SK-N-SH treated with all-trans-retinoic acid at 6 μM for 48 hours (cell line): ENCODE measurements at regions not wholly inside any gene's neighbourhood (a gene's known extent, or its start where the extent isn't known, plus 50 kb on each side); places are given as distances from the start of the nearest gene placed in this dataset.

ENCODE experiments used
- ATAC-seq: fragments of 200-7000 bp; cut with Tn5 transposase; 3 replicates; pipeline ENCODE4 v1.9.1; 2020; ENCODE audit warnings: mild to moderate bottlenecking, moderate library complexity
- ARNTL ChIP-seq: fragments of 450-650 bp; formaldehyde crosslinking; IDR thresholded peaks from 2 replicates; pipeline ENCODE4 v1.5.0; 2020; ENCODE audit warnings: low read depth, mild to moderate bottlenecking, moderate library complexity, borderline replicate concordance
- BACH2 ChIP-seq: fragments of 250-450 bp; sonication (Bioruptor Pico); IDR thresholded peaks from 2 replicates; pipeline ENCODE4 v1.9.0; 2021; ENCODE audit warnings: mild to moderate bottlenecking, borderline replicate concordance
- CREB5 ChIP-seq: fragments of 250-450 bp; sonication (Bioruptor Pico); IDR thresholded peaks from 2 replicates; pipeline ENCODE4 v1.5.1; 2020; ENCODE audit warnings: low read depth, mild to moderate bottlenecking, moderate library complexity
- CSDC2 ChIP-seq: fragments of 250-450 bp; sonication (Bioruptor Pico); IDR thresholded peaks from 2 replicates; pipeline ENCODE4 v1.5.0; 2020; ENCODE audit warnings: mild to moderate bottlenecking, moderate library complexity
- CSRNP3 ChIP-seq: fragments of 250-450 bp; sonication (Bioruptor Pico); IDR thresholded peaks from 2 replicates; pipeline ENCODE4 v1.5.1; 2021; ENCODE audit warnings: mild to moderate bottlenecking, moderate library complexity
- ISL1 ChIP-seq: fragments of 250-450 bp; sonication (Bioruptor Pico); IDR thresholded peaks from 2 replicates; pipeline ENCODE4 v2.1.2; 2022; ENCODE audit warnings: mild to moderate bottlenecking, moderate library complexity
- OSR1 ChIP-seq: fragments of 250-450 bp; sonication (Bioruptor Pico); IDR thresholded peaks from 2 replicates; pipeline ENCODE4 v1.8.0; 2022; ENCODE audit warnings: moderate library complexity, mild to moderate bottlenecking, inconsistent platforms
- PATZ1 ChIP-seq: fragments of 250-450 bp; sonication (Bioruptor Pico); IDR thresholded peaks from 2 replicates; pipeline ENCODE4 v1.8.0; 2020; ENCODE audit warnings: mild to moderate bottlenecking, moderate library complexity, borderline replicate concordance
- POU6F1 ChIP-seq: fragments of 250-450 bp; sonication (Bioruptor Pico); IDR thresholded peaks from 2 replicates; pipeline ENCODE4 v1.8.0; 2021; ENCODE audit warnings: low read depth, mild to moderate bottlenecking, moderate library complexity, borderline replicate concordance
- PPARA ChIP-seq: fragments of 250-450 bp; sonication (Bioruptor Pico); IDR thresholded peaks from 2 replicates; pipeline ENCODE4 v1.5.0; 2020; ENCODE audit warnings: mild to moderate bottlenecking, borderline replicate concordance
- RARB ChIP-seq: fragments of 250-450 bp; sonication (Bioruptor Pico); IDR thresholded peaks from 2 replicates; pipeline ENCODE4 v1.8.0; 2021; ENCODE audit warnings: mild to moderate bottlenecking, moderate library complexity
- SNAI2 ChIP-seq: fragments of 250-450 bp; sonication (Bioruptor Pico); IDR thresholded peaks from 2 replicates; pipeline ENCODE4 v1.5.0; 2020; ENCODE audit warnings: mild to moderate bottlenecking, moderate library complexity
- TSHZ2 ChIP-seq: fragments of 250-450 bp; sonication (Bioruptor Pico); IDR thresholded peaks from 2 replicates; pipeline ENCODE4 v1.5.0; 2020; ENCODE audit warnings: mild to moderate bottlenecking, moderate library complexity
- ZC3H10 ChIP-seq: fragments of 250-450 bp; sonication (Bioruptor Pico); IDR thresholded peaks from 2 replicates; pipeline ENCODE4 v1.5.1; 2021; ENCODE audit warnings: mild to moderate bottlenecking, moderate library complexity
- ZFP3 ChIP-seq: fragments of 250-450 bp; sonication (Bioruptor Pico); IDR thresholded peaks from 2 replicates; pipeline ENCODE4 v1.5.0; 2020; ENCODE audit warnings: mild to moderate bottlenecking, moderate library complexity
- ZFP30 ChIP-seq: fragments of 450-650 bp; formaldehyde crosslinking; IDR thresholded peaks from 2 replicates; pipeline ENCODE4 v1.5.0; 2022; ENCODE audit warnings: mild to moderate bottlenecking, moderate library complexity
- ZNF565 ChIP-seq: fragments of 450-650 bp; formaldehyde crosslinking; conservative IDR thresholded peaks from 2 replicates; pipeline ENCODE4 v1.5.0; 2020; ENCODE audit warnings: low read depth, mild to moderate bottlenecking, moderate library complexity
- ZNF70 ChIP-seq: fragments of 450-650 bp; formaldehyde crosslinking; IDR thresholded peaks from 2 replicates; pipeline ENCODE4 v1.5.0; 2020; ENCODE audit warnings: mild to moderate bottlenecking, moderate library complexity
- ZNF8 ChIP-seq: fragments of 450-650 bp; formaldehyde crosslinking; IDR thresholded peaks from 2 replicates; pipeline ENCODE4 v1.5.0; 2020; ENCODE audit warnings: mild to moderate bottlenecking, moderate library complexity

- TF ChIP-seq ZFP3 (CRISPR knock-in tag) = no peak
- no peak for TF ChIP-seq ZNF8 (CRISPR knock-in tag)
- no peak for TF ChIP-seq OSR1 (CRISPR knock-in tag)
- TF ChIP-seq, all 23 proteins: peak for 0
Measured at GRCh38 chr14:98695809-98696208, 576.2 kb downstream of the BCL11B start (continued).

- ATAC-seq = no peak
Measured at GRCh38 chr14:98698341-98698740, 573.7 kb downstream of the BCL11B start.

More at GRCh38 chr14:98698341-98698740, 573.7 kb downstream of the BCL11B start:
- TF ChIP-seq RARB (no peak), ARNTL (CRISPR knock-in tag) (no peak), ZFP30 (CRISPR knock-in tag) (no peak), ZFP3 (CRISPR knock-in tag) (no peak), ZNF70 (no peak), TSHZ2 (no peak), ZNF565 (CRISPR knock-in tag) (no peak), BACH2 (CRISPR knock-in tag) (no peak), ZNF8 (CRISPR knock-in tag) (no peak), ZC3H10 (CRISPR knock-in tag) (no peak), CSDC2 (CRISPR knock-in tag) (no peak), PATZ1 (CRISPR knock-in tag) (no peak), PPARA (CRISPR knock-in tag) (no peak), SNAI2 (CRISPR knock-in tag) (no peak), CREB5 (CRISPR knock-in tag) (no peak), CSRNP3 (CRISPR knock-in tag) (no peak), POU6F1 (CRISPR knock-in tag) (no peak), ISL1 (CRISPR knock-in tag) (no peak)
